C4-2B (cell line): ENCODE measurements at regions not wholly inside any gene's neighbourhood (a gene's known extent, or its start where the extent isn't known, plus 50 kb on each side); places are given as distances from the start of the nearest gene placed in this dataset.
"Not testable (repeated sequence)": the region's sequence is repeated elsewhere in the genome, so short reads cannot be mapped to it uniquely, and the experiment has no call there.

Experiments used
- H3K27ac ChIP-seq: fragments of 450-650 bp; 2 replicates; pipeline ENCODE4 v1.5.1; 2017
- ZFX ChIP-seq: fragments of 450-650 bp; IDR thresholded peaks from 2 replicates; pipeline ENCODE4 v1.6.1; 2017
- TF ChIP-seq, protein P1 (sequence below): fragments of 450-650 bp; conservative IDR thresholded peaks from 2 replicates; pipeline ENCODE4 v1.5.1; 2017; ENCODE audit warnings: mild to moderate bottlenecking

- H3K27ac ChIP-seq: no peak overlapping the region
- TF ChIP-seq, protein P1, sequence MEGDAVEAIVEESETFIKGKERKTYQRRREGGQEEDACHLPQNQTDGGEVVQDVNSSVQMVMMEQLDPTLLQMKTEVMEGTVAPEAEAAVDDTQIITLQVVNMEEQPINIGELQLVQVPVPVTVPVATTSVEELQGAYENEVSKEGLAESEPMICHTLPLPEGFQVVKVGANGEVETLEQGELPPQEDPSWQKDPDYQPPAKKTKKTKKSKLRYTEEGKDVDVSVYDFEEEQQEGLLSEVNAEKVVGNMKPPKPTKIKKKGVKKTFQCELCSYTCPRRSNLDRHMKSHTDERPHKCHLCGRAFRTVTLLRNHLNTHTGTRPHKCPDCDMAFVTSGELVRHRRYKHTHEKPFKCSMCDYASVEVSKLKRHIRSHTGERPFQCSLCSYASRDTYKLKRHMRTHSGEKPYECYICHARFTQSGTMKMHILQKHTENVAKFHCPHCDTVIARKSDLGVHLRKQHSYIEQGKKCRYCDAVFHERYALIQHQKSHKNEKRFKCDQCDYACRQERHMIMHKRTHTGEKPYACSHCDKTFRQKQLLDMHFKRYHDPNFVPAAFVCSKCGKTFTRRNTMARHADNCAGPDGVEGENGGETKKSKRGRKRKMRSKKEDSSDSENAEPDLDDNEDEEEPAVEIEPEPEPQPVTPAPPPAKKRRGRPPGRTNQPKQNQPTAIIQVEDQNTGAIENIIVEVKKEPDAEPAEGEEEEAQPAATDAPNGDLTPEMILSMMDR: no peak
- TF ChIP-seq ZFX: no peak
These were observed 1353.9 kb downstream of the UQCRFS1 start for GRCh38 chr19:27858981-27859581.

DNA sequence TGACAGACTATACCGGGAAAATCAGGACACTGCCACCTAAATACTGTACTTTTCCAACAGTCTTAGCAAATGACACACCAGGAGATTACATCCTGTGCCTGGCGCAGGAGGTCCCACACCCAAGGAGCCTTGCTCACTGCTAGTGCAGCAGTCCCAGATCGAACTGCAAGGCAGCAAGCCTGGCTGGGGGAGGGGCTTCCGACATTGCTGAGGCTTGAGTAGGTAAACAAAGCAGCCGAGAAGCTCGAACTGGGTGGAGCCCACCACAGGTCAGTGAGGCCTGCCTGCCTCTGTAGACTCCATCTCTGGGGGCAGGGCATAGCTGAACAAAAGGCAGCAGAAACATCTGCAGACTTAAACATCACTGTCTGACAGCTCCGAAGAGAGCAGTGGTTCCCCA lies 1360.0 kb downstream of the UQCRFS1 start:
- H3K27ac ChIP-seq: not testable (repeated sequence)

DNA sequence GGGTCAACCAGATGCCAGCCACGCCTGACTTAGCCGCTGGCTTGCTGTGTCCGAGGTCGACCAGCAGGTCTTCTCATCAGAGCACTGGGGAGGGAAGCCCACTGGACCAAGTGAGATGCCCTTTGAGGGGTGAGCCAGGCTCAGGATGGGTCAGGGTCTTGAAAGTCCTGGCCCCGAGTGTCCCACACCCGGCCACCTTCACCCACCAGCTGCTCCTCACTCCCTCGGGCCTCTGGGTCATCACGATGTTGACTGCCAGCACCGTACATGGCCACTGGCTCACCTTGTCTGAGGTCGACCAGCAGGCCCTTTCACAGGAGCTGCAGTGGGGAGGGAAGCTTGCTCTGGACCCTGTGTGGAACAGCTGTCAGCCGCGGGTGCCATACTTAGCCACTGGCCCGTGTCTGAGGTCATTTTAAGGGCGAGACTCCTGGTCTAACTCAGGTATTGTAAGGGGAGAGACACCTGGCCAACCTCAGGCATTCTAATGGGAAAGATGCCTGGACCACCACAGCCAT lies 1361.3 kb downstream of the UQCRFS1 start:
- H3K27ac ChIP-seq: no peak overlapping the region
- TF ChIP-seq, protein P1: no peak
- TF ChIP-seq ZFX: no peak

DNA sequence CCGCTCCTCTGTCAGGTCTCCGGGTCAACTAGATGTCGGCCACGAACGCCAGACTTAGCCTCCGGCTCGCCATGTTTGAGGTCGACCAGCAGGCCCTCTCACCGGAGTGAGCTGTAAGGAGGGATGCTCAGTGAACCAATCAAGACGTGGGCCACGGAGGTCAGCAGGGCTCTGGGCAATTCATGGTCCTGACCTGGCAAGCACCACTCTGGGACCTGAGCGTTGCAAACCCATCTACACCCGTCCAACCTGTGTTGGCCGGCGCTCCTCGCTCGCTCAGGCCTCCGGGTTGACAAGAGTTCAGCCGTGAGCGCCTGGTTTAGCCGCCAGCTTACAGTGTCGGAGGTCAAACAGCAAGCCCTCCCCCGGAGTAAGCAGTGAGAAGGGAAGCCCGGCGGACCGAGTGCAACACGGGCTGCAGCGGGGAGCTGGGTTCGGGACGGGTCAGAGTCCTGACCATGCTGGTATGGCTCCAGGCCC lies 1361.9 kb downstream of the UQCRFS1 start:
- TF ChIP-seq, protein P1: no peak
- TF ChIP-seq ZFX: no peak

GRCh38 chr19:27846944-27847343 lies 1366.0 kb downstream of the UQCRFS1 start:
- TF ChIP-seq, protein P1: no peak
- no peak for TF ChIP-seq ZFX
- no peak overlapping the region for H3K27ac ChIP-seq

More for the DNA sequence above, 1361.9 kb downstream of the UQCRFS1 start:
- no peak overlapping the region for H3K27ac ChIP-seq

DNA sequence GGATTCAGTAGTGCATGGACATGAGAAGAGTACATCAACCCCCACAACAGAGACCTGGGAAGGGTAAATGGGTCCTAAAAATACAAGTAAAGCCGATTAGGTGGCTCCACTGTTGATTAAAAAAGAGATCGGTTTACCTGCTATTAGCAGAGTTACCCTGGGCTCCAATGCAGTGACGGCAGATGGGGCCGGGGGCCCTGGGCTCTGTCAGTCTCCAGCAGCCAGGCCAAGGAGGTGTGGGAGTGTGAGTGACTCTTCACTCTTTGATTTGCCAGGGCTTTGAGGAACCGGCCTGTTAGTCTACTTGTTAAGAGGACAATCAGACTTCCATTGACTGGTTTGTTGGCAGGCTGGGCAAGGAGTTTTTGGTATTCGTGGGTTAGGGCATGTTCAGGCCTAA lies 1368.7 kb downstream of the UQCRFS1 start:
- H3K27ac ChIP-seq: no peak overlapping the region
- TF ChIP-seq, protein P1: no peak
- TF ChIP-seq ZFX: no peak

- no peak for TF ChIP-seq ZFX
- TF ChIP-seq, protein P1: no peak
- H3K27ac ChIP-seq: no peak overlapping the region
These were observed 1369.1 kb downstream of the UQCRFS1 start for GRCh38 chr19:27843861-27844260.

DNA sequence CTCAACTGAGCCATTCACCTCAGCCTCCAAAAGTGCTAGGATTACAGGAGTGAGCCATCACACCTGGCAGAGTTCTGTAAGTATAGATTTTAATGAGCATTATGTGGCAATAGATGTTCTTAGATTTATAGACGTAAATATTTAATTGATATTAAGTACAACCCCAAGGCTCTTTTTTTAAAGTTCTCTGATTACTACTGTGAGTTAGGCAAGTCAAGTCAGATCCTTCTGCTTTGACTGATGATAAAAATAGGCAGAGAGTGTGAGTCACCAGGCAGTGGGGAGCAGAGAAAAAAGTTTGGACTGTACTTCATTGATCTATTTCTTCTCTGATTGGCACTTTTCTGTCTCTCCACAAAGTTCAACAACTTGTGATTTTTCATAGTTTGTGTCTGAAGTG lies 1379.9 kb downstream of the UQCRFS1 start:
- no peak overlapping the region for H3K27ac ChIP-seq
- TF ChIP-seq, protein P1: no peak
- no peak for TF ChIP-seq ZFX
